ENCODE measurements at regions not wholly inside any gene's neighbourhood (a gene's known extent, or its start where the extent isn't known, plus 50 kb on each side); places are given as distances from the start of the nearest gene placed in this dataset.

DNA sequence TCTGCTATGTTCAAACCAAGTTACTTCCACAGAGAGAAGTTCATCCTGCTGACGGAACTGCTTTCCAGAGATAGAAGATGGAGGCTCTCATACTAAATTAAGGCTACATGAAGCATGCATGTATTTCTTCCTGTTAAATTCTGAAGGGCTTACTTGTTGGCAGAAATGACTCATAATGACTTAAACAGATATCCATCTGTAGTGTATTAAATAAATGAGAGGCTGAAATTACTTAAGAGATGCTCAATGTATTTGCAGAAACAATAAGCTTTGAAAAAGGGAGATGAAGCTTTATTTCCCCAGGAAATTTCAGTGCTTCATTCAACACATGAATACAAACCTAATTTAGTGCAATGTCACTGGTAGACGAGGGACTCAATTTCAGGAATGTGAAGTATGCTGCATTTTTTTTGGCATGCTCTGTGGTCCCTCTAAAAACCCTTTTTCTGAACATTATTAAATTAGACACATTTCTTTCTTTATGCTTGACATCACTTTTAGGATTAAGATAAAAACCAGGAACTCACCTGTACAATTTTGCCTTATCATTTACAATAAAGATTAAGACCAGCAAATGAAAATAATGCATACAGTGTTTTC is 759.1 kb upstream of the POU3F4 start:
- no peak overlapping the region for H2BK12ac ChIP-seq (ENCODE audit: insufficient read length, low read depth, low read length)
- Mint-ChIP-seq H3K4me3 (no peak overlapping the region), H3K27ac (no peak overlapping the region), H3K27me3 (ENCODE audit: low read depth) (no peaks in the 10 kb centered on the region), H3K9me3 (peaks cover 45 to 47% of the 10 kb centered on the region in 2 experiments), H3K4me1 (peaks cover 16 to 24% of the 10 kb centered on the region in 2 experiments), H3K36me3 (ENCODE audit: insufficient read depth in 1 of 3, low read depth in 3 of 3) (peaks cover 0 to 8% (median 8%) of the 10 kb centered on the region in 3 experiments; a peak in 6 of 7 replicates)
- no peak overlapping the region for H3K56ac ChIP-seq (ENCODE audit: insufficient read length, low read depth, low read length)
- no peak overlapping the region for H4K91ac ChIP-seq (ENCODE audit: insufficient read length, low read depth, low read length)
- H3K9ac ChIP-seq (ENCODE audit: extremely low read depth, insufficient read length, low read length): no peak overlapping the region
- no peak overlapping the region for H2BK120ac ChIP-seq (ENCODE audit: low read depth, low read length, poor library complexity, severe bottlenecking)
- no peak overlapping the region for H3K14ac ChIP-seq (ENCODE audit: insufficient read depth, low read length)
- H2AK5ac ChIP-seq (ENCODE audit: insufficient read length, low read length): no peak overlapping the region
- no peak overlapping the region for H2AFZ ChIP-seq (ENCODE audit: low read length)
- no peak overlapping the region for H2BK5ac ChIP-seq (ENCODE audit: insufficient read length, low read length)
- TF ChIP-seq, protein P1, sequence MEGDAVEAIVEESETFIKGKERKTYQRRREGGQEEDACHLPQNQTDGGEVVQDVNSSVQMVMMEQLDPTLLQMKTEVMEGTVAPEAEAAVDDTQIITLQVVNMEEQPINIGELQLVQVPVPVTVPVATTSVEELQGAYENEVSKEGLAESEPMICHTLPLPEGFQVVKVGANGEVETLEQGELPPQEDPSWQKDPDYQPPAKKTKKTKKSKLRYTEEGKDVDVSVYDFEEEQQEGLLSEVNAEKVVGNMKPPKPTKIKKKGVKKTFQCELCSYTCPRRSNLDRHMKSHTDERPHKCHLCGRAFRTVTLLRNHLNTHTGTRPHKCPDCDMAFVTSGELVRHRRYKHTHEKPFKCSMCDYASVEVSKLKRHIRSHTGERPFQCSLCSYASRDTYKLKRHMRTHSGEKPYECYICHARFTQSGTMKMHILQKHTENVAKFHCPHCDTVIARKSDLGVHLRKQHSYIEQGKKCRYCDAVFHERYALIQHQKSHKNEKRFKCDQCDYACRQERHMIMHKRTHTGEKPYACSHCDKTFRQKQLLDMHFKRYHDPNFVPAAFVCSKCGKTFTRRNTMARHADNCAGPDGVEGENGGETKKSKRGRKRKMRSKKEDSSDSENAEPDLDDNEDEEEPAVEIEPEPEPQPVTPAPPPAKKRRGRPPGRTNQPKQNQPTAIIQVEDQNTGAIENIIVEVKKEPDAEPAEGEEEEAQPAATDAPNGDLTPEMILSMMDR (conservative IDR thresholded peaks at IDR 0.05): no peak
- H4K20me1 ChIP-seq (ENCODE audit: control insufficient read depth, insufficient read depth, insufficient read length): no peaks in the 10 kb centered on the region
- no peak overlapping the region for H3K4me2 ChIP-seq (ENCODE audit: insufficient read depth, insufficient read length, low read length)
- H2BK15ac ChIP-seq (ENCODE audit: low read depth, low read length): no peak overlapping the region
- H3K18ac ChIP-seq (ENCODE audit: insufficient read length, low read depth, low read length): no peak overlapping the region
- H3K79me1 ChIP-seq (ENCODE audit: insufficient read depth, low read depth, low read length, poor library complexity, severe bottlenecking): no peaks in the 10 kb centered on the region
- no peak overlapping the region for H3K4ac ChIP-seq (ENCODE audit: low read depth, low read length)
- H3K23ac ChIP-seq (ENCODE audit: insufficient read length, low read depth, low read length): no peak overlapping the region
- no peaks in the 10 kb centered on the region for H3K4me1 ChIP-seq (ENCODE audit: insufficient read depth, low read length)
- no peak overlapping the region for H4K5ac ChIP-seq (ENCODE audit: insufficient read length, low read depth, low read length)
- H4K8ac ChIP-seq (replicated peaks; ENCODE audit: insufficient read length, low read depth, low read length): no peak overlapping the region
- peaks cover 12% of the 10 kb centered on the region for H3K9me3 ChIP-seq (ENCODE audit: control insufficient read depth, low read depth, low read length)
- DNase-seq: no peak
- H3K27me3 ChIP-seq (ENCODE audit: insufficient read depth, low read length): no peaks in the 10 kb centered on the region
- no peak overlapping the region for H3K27ac ChIP-seq (ENCODE audit: insufficient read length, low read depth, low read length)
- no peaks in the 10 kb centered on the region for H3K23me2 ChIP-seq (ENCODE audit: insufficient read length, low read depth, low read length, poor library complexity, severe bottlenecking)
- H3K79me2 ChIP-seq (ENCODE audit: insufficient read depth, low read length): no peaks in the 10 kb centered on the region
- no peak overlapping the region for H3T11ph ChIP-seq (ENCODE audit: low read length)
- H2BK20ac ChIP-seq (ENCODE audit: low read depth, low read length, poor library complexity, severe bottlenecking): no peak overlapping the region
- no CpG with 5 or more reads among the region's 2 CpGs for WGBS (ENCODE audit: extremely low coverage, insufficient read length, low lambda C conversion rate)
